ENCODE measurements at regions not wholly inside any gene's neighbourhood (a gene's known extent, or its start where the extent isn't known, plus 50 kb on each side); places are given as distances from the start of the nearest gene placed in this dataset.

DNA sequence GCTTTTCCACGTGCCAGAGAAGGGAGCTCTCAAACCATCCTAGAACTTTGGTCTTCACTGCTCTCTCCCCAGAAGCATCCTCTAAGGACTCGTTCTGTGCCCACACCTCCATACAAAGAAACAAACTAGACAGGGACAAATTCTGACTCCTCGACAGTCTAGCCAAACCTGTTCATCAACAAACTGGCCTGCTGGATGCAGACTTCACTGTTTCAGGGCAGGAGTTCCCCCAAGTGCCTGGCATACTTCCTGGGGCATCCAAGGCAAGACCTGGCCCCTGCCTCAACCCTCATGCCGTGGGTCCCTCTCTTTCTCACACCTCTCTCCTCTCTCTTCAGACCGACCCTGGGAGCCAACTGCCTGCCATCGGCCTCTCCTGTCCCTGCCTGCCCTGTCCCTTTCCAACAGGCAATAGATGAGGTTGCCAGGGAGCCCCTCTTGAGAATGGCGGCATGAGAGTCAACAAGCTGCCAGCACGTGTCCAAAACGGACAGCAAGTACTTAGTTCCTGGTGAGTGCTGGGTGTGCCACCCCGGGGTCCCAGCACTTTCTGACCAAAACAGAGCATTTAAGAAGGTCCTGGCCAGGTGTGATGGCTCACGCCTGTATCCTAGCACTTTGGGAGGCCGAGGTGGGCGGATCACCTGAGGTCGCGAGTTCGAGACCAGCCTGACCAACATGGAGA lies 79.1 kb upstream of the HES1 start:
- TF ChIP-seq, protein P1, sequence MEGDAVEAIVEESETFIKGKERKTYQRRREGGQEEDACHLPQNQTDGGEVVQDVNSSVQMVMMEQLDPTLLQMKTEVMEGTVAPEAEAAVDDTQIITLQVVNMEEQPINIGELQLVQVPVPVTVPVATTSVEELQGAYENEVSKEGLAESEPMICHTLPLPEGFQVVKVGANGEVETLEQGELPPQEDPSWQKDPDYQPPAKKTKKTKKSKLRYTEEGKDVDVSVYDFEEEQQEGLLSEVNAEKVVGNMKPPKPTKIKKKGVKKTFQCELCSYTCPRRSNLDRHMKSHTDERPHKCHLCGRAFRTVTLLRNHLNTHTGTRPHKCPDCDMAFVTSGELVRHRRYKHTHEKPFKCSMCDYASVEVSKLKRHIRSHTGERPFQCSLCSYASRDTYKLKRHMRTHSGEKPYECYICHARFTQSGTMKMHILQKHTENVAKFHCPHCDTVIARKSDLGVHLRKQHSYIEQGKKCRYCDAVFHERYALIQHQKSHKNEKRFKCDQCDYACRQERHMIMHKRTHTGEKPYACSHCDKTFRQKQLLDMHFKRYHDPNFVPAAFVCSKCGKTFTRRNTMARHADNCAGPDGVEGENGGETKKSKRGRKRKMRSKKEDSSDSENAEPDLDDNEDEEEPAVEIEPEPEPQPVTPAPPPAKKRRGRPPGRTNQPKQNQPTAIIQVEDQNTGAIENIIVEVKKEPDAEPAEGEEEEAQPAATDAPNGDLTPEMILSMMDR (conservative IDR thresholded peaks at IDR 0.05; ENCODE audit: low read depth in 2 of 2), result no peak
- TF ChIP-seq, protein P2, sequence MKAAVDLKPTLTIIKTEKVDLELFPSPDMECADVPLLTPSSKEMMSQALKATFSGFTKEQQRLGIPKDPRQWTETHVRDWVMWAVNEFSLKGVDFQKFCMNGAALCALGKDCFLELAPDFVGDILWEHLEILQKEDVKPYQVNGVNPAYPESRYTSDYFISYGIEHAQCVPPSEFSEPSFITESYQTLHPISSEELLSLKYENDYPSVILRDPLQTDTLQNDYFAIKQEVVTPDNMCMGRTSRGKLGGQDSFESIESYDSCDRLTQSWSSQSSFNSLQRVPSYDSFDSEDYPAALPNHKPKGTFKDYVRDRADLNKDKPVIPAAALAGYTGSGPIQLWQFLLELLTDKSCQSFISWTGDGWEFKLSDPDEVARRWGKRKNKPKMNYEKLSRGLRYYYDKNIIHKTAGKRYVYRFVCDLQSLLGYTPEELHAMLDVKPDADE (IDR thresholded peaks at IDR 0.05), result no peak
- no peak for TF ChIP-seq CREB1 (CRISPR knock-in tag; IDR thresholded peaks at IDR 0.05; ENCODE audit: low read depth)
- no peak for TF ChIP-seq EZH2phosphoT487 (IDR thresholded peaks at IDR 0.05; ENCODE audit: unreplicated experiment)
- no peak for TF ChIP-seq JUNB (IDR thresholded peaks at IDR 0.05; ENCODE audit: unreplicated experiment)
- no peak for TF ChIP-seq EZH2 (IDR thresholded peaks at IDR 0.05; ENCODE audit: low read depth, unreplicated experiment)
- TF ChIP-seq POLR2AphosphoS5 (IDR thresholded peaks at IDR 0.05; ENCODE audit: low read depth), result no peak
- TF ChIP-seq, protein P3, sequence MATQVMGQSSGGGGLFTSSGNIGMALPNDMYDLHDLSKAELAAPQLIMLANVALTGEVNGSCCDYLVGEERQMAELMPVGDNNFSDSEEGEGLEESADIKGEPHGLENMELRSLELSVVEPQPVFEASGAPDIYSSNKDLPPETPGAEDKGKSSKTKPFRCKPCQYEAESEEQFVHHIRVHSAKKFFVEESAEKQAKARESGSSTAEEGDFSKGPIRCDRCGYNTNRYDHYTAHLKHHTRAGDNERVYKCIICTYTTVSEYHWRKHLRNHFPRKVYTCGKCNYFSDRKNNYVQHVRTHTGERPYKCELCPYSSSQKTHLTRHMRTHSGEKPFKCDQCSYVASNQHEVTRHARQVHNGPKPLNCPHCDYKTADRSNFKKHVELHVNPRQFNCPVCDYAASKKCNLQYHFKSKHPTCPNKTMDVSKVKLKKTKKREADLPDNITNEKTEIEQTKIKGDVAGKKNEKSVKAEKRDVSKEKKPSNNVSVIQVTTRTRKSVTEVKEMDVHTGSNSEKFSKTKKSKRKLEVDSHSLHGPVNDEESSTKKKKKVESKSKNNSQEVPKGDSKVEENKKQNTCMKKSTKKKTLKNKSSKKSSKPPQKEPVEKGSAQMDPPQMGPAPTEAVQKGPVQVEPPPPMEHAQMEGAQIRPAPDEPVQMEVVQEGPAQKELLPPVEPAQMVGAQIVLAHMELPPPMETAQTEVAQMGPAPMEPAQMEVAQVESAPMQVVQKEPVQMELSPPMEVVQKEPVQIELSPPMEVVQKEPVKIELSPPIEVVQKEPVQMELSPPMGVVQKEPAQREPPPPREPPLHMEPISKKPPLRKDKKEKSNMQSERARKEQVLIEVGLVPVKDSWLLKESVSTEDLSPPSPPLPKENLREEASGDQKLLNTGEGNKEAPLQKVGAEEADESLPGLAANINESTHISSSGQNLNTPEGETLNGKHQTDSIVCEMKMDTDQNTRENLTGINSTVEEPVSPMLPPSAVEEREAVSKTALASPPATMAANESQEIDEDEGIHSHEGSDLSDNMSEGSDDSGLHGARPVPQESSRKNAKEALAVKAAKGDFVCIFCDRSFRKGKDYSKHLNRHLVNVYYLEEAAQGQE (IDR thresholded peaks at IDR 0.05; ENCODE audit: unreplicated experiment), result no peak
- TF ChIP-seq, protein P4, sequence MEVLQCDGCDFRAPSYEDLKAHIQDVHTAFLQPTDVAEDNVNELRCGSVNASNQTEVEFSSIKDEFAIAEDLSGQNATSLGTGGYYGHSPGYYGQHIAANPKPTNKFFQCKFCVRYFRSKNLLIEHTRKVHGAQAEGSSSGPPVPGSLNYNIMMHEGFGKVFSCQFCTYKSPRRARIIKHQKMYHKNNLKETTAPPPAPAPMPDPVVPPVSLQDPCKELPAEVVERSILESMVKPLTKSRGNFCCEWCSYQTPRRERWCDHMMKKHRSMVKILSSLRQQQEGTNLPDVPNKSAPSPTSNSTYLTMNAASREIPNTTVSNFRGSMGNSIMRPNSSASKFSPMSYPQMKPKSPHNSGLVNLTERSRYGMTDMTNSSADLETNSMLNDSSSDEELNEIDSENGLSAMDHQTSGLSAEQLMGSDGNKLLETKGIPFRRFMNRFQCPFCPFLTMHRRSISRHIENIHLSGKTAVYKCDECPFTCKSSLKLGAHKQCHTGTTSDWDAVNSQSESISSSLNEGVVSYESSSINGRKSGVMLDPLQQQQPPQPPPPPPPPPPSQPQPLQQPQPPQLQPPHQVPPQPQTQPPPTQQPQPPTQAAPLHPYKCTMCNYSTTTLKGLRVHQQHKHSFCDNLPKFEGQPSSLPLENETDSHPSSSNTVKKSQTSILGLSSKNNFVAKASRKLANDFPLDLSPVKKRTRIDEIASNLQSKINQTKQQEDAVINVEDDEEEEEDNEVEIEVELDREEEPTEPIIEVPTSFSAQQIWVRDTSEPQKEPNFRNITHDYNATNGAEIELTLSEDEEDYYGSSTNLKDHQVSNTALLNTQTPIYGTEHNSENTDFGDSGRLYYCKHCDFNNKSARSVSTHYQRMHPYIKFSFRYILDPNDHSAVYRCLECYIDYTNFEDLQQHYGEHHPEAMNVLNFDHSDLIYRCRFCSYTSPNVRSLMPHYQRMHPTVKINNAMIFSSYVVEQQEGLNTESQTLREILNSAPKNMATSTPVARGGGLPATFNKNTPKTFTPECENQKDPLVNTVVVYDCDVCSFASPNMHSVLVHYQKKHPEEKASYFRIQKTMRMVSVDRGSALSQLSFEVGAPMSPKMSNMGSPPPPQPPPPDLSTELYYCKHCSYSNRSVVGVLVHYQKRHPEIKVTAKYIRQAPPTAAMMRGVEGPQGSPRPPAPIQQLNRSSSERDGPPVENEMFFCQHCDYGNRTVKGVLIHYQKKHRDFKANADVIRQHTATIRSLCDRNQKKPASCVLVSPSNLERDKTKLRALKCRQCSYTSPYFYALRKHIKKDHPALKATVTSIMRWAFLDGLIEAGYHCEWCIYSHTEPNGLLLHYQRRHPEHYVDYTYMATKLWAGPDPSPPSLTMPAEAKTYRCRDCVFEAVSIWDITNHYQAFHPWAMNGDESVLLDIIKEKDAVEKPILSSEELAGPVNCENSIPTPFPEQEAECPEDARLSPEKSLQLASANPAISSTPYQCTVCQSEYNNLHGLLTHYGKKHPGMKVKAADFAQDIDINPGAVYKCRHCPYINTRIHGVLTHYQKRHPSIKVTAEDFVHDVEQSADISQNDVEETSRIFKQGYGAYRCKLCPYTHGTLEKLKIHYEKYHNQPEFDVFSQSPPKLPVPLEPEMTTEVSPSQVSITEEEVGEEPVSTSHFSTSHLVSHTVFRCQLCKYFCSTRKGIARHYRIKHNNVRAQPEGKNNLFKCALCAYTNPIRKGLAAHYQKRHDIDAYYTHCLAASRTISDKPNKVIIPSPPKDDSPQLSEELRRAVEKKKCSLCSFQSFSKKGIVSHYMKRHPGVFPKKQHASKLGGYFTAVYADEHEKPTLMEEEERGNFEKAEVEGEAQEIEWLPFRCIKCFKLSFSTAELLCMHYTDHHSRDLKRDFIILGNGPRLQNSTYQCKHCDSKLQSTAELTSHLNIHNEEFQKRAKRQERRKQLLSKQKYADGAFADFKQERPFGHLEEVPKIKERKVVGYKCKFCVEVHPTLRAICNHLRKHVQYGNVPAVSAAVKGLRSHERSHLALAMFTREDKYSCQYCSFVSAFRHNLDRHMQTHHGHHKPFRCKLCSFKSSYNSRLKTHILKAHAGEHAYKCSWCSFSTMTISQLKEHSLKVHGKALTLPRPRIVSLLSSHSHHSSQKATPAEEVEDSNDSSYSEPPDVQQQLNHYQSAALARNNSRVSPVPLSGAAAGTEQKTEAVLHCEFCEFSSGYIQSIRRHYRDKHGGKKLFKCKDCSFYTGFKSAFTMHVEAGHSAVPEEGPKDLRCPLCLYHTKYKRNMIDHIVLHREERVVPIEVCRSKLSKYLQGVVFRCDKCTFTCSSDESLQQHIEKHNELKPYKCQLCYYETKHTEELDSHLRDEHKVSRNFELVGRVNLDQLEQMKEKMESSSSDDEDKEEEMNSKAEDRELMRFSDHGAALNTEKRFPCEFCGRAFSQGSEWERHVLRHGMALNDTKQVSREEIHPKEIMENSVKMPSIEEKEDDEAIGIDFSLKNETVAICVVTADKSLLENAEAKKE (CRISPR knock-in tag; IDR thresholded peaks at IDR 0.05), result no peak
- TF ChIP-seq ZNF331 (CRISPR knock-in tag; IDR thresholded peaks at IDR 0.05; ENCODE audit: low read depth), result no peak
- no peak for TF ChIP-seq STAT1 (IDR thresholded peaks at IDR 0.05; ENCODE audit: unreplicated experiment)
- no peak for TF ChIP-seq NANOG (IDR thresholded peaks at IDR 0.05; ENCODE audit: borderline replicate concordance)
- no peak for TF ChIP-seq ZNF114 (CRISPR knock-in tag; IDR thresholded peaks at IDR 0.05)
